ENCODE measurements at regions not wholly inside any gene's neighbourhood (a gene's known extent, or its start where the extent isn't known, plus 50 kb on each side); places are given as distances from the start of the nearest gene placed in this dataset.

- peaks cover 7% of the 10 kb centered on the region for H3K27me3 Mint-ChIP-seq
- no peaks in the 10 kb centered on the region for H3K9me3 Mint-ChIP-seq
- H3K27ac Mint-ChIP-seq: no peak overlapping the region
- no peak for ATAC-seq
- no peak overlapping the region for H3K4me3 Mint-ChIP-seq
- H3K4me1 Mint-ChIP-seq: no peaks in the 10 kb centered on the region
- DNase-seq: no peak
Measured at GRCh38 chr3:102529452-102529851, 94.6 kb downstream of the ZPLD1 start.

- Mint-ChIP-seq H3K9me3 (no peaks in the 10 kb centered on the region), H3K27me3 (no peaks in the 10 kb centered on the region), H3K4me3 (no peak overlapping the region), H3K4me1 (no peaks in the 10 kb centered on the region), H3K27ac (no peak overlapping the region)
- DNase-seq (no peak), ATAC-seq (no peak)
Measured at GRCh38 chr3:102530415-102531181, 95.8 kb downstream of the ZPLD1 start.

DNA sequence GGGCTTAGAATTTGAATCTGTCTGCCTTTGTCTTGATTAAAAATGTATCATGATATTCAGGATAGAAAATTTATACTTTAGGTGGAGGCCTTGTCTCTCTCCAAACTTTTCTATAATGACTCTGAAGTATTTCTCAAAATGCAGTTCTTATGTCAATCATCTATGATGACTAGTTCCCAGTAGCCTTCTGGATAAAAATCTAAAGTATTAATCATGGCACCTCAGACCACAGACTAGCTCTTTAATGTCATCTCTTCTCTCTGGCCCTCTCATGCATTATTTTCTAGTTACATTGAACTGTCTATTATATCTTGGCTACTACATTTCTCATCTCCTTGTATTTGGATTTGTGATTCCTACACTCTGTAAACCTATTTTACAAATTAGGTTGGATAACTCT lies 96.9 kb downstream of the ZPLD1 start:
- Mint-ChIP-seq H3K4me1 (no peaks in the 10 kb centered on the region), H3K4me3 (no peak overlapping the region), H3K27me3 (no peaks in the 10 kb centered on the region), H3K9me3 (no peaks in the 10 kb centered on the region), H3K27ac (no peak overlapping the region)
- DNase-seq (no peak), ATAC-seq (no peak)

DNA sequence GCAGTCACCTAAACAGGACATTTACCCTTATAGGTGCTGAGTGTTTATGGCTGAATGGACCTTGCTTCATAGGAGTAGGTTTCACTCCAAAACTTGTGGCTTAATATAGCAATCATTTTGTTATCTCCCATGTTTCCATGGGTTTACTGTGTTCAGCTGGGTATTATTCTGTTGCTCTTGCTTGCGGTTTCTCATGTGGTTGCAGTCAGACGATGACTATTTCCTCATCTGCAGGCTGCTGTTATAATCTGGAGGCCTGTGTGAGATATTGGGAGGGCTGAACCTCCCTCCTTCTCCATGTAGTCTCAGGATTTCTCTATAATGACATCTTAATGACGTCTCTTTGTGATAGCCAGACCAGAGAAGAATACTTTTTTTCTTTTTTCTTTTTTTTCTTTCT lies 98.1 kb downstream of the ZPLD1 start:
- Mint-ChIP-seq H3K4me3 (no peak overlapping the region), H3K27me3 (no peaks in the 10 kb centered on the region), H3K4me1 (no peaks in the 10 kb centered on the region), H3K27ac (no peak overlapping the region), H3K9me3 (no peaks in the 10 kb centered on the region)
- ATAC-seq (peak; percentile 79), DNase-seq (no peak)

DNA sequence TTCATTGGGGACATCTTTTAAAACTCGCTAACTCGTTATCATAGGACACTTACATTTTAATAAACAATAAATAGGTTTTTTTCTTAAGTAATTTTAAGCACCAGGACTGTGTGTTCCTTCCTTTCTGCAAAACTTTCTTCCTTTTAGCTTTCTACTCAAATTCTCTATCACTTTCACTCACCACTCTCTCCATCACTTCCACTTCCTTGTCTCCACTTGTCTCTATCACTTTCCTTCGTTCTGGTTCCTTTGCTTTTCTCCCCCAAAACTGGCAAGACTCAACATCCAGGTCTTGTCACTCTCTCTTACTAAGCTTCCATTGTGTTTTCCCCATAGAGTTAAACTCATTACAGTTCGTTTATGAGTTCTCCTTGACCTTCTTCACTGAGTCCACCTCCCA lies 99.0 kb downstream of the ZPLD1 start:
- H3K9me3 Mint-ChIP-seq: no peaks in the 10 kb centered on the region

GRCh38 chr3:102536456-102536855 lies 101.6 kb downstream of the ZPLD1 start:
- ATAC-seq (peak; percentile 43), DNase-seq (no peak)
- no peaks in the 10 kb centered on the region for H3K4me1 Mint-ChIP-seq
- no peak overlapping the region for H3K27ac Mint-ChIP-seq
- H3K27me3 Mint-ChIP-seq: peaks cover 6% of the 10 kb centered on the region
- no peaks in the 10 kb centered on the region for H3K9me3 Mint-ChIP-seq
- H3K4me3 Mint-ChIP-seq: no peak overlapping the region

More for the DNA sequence above, 99.0 kb downstream of the ZPLD1 start:
- ATAC-seq (no peak), DNase-seq (no peak)
- Mint-ChIP-seq H3K4me1 (no peaks in the 10 kb centered on the region), H3K27me3 (no peaks in the 10 kb centered on the region), H3K4me3 (no peak overlapping the region), H3K27ac (no peak overlapping the region)

DNA sequence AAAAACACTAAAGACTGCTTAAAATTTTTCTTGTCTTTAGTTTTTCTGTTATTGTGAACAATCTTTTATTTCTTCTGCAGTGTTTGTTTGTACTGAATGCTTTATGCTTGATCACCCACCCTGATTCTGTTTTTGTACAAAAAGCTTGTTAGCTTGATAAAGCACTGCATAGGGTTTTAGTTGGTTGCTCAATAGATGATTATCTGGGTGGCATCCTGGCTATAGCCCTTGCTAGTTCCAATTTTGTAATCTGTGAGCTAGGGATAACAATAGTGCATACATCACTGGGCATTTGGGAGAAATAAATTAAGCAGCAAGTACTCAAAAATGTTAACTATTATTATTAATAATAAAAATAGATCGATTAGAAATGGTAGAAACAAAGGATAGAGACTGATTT lies 102.3 kb downstream of the ZPLD1 start:
- DNase-seq (no peak), ATAC-seq (no peak)
- Mint-ChIP-seq H3K4me1 (no peaks in the 10 kb centered on the region), H3K27ac (no peak overlapping the region), H3K4me3 (no peak overlapping the region), H3K27me3 (peaks cover 13% of the 10 kb centered on the region), H3K9me3 (no peaks in the 10 kb centered on the region)

DNA sequence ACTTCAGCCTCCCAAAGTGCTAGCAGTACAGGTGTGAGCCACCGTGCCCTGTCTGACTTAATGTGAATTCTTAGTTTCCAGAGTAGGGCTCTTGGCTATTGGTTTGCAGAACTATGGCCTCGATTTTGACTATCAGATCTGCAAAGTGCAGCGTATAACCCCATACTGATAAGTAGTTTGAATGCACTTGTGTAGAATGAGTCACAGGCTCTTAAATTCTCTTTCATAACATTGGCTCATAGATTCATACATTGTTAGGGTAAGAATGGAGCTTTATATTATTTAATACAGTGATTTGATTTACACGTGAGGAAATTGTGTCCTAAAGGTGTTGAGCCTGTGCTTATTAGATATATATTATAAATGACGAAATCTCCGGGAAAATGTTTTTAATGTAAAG lies 109.9 kb downstream of the ZPLD1 start:
- no peaks in the 10 kb centered on the region for H3K9me3 Mint-ChIP-seq
- ATAC-seq (no peak), DNase-seq (no peak)
- peaks cover 16% of the 10 kb centered on the region for H3K27me3 Mint-ChIP-seq
- no peak overlapping the region for H3K27ac Mint-ChIP-seq
- no peak overlapping the region for H3K4me3 Mint-ChIP-seq
- no peaks in the 10 kb centered on the region for H3K4me1 Mint-ChIP-seq

DNA sequence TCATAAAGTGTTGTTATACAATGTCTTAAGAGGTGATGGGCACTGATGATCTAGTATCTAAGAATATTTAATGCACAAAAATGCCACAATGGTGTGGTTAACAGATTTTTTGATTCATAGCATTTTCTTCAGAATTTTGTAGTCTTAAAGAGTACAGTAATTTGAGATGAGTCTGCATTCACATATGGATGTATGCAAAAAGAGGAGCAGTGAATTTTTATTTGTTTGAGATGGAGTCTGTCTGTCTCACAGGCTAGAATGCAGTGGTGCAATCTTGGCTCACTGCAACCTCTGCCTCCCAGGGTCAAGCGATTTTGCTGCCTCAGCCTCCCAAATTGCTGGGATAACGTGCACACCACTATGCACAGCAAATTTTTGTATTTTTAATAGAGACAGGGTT lies 110.5 kb downstream of the ZPLD1 start:
- Mint-ChIP-seq H3K9me3 (no peaks in the 10 kb centered on the region), H3K4me1 (no peaks in the 10 kb centered on the region), H3K4me3 (no peak overlapping the region), H3K27me3 (peaks cover 16% of the 10 kb centered on the region), H3K27ac (no peak overlapping the region)
- ATAC-seq (no peak), DNase-seq (no peak)

DNA sequence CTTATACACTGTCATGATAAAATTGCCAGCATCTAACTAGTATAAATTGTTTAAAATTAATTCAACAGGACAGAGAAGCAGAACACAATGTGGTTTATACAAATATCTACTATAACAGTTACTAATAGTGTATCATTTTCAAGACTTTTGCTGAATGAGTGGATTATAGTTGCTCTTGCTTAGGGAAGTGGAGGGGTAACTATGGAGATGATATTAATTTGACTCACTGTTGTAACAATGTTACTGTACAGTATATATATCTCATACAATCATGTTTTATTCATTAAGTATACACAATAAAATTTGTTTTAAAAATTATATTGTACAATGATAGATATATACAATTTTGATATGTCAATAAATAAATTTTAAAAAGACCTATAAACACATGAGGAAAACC lies 119.1 kb downstream of the ZPLD1 start:
- no peaks in the 10 kb centered on the region for H3K4me1 Mint-ChIP-seq
- DNase-seq (no peak), ATAC-seq (no peak)

DNA sequence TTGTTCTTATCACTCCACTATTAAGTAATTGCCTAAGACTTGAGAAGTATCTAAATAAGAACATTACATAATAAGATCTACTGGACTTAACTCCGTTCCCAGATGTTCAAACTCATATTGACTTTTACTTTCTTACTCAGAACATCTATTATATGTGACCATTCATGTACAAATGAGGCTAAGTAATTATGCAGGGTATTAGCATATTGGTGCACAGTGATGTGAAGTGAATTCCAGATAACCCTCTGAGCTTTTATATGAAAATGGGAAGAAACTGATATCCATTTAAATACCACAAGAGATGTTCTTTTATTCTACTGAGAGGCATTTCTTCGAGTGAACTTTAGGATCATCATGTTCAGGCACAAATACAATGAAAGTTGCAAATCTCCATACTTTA lies 135.7 kb downstream of the ZPLD1 start:
- Mint-ChIP-seq H3K27ac (no peak overlapping the region), H3K27me3 (no peaks in the 10 kb centered on the region), H3K4me1 (no peaks in the 10 kb centered on the region), H3K9me3 (peaks cover 0 to 2% of the 10 kb centered on the region in 2 donors), H3K4me3 (no peak overlapping the region)
- no peak for ATAC-seq
- no peak for DNase-seq

More for the DNA sequence above, 119.1 kb downstream of the ZPLD1 start:
- no peak overlapping the region for H3K27ac Mint-ChIP-seq
- H3K27me3 Mint-ChIP-seq: peaks cover 7% of the 10 kb centered on the region
- H3K9me3 Mint-ChIP-seq: no peaks in the 10 kb centered on the region
- no peak overlapping the region for H3K4me3 Mint-ChIP-seq

- Mint-ChIP-seq H3K4me1 (no peaks in the 10 kb centered on the region), H3K27me3 (no peaks in the 10 kb centered on the region), H3K27ac (no peak overlapping the region), H3K4me3 (no peak overlapping the region), H3K9me3 (no peaks in the 10 kb centered on the region)
- ATAC-seq (no peak), DNase-seq (no peak)
Measured at GRCh38 chr3:102571006-102571405, 136.2 kb downstream of the ZPLD1 start.

DNA sequence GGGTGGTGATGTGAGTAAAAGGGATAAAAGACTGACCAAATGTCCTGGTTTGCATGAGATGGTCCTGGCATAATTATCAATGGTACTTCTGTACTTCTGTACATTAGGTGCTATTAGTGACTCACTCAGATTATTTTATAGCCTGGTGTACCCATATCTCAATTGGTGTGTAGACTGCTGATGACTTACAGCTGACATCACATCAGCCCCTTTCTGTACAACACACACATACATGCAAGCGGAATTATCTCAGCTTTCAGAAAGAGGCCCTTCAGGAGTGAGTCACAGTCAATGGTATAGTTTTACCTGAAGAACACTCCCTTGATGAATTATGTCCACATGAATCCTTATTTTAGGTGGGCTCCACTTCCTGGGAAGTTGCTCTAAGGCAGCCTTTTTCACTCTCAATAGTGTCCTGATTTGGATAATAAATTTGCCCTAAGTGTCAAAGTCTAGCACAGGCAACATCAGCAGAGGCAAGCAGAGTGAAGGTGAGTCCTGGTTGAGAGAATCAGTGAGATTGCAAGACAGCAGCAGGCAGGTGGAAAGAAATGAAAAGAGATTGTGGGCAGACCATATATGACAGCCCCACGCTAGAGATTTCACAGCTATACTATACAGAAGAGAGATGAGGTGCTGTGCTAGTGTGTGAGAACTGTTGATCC lies 137.0 kb downstream of the ZPLD1 start:
- Mint-ChIP-seq H3K27ac (no peak overlapping the region), H3K4me3 (no peak overlapping the region), H3K4me1 (no peaks in the 10 kb centered on the region), H3K27me3 (no peaks in the 10 kb centered on the region), H3K9me3 (no peaks in the 10 kb centered on the region)
- DNase-seq (no peak), ATAC-seq (no peak)

- Mint-ChIP-seq H3K4me3 (no peak overlapping the region), H3K4me1 (no peaks in the 10 kb centered on the region), H3K27ac (no peak overlapping the region), H3K9me3 (no peaks in the 10 kb centered on the region), H3K27me3 (no peaks in the 10 kb centered on the region)
- DNase-seq: no peak
- ATAC-seq: no peak
Measured at GRCh38 chr3:102573483-102574028, 138.7 kb downstream of the ZPLD1 start.

GRCh38 chr3:102574355-102574754 lies 139.5 kb downstream of the ZPLD1 start:
- H3K9me3 Mint-ChIP-seq: no peaks in the 10 kb centered on the region
- no peaks in the 10 kb centered on the region for H3K27me3 Mint-ChIP-seq
- no peaks in the 10 kb centered on the region for H3K4me1 Mint-ChIP-seq
- DNase-seq (no peak), ATAC-seq (no peak)
- H3K4me3 Mint-ChIP-seq: no peak overlapping the region
- no peak overlapping the region for H3K27ac Mint-ChIP-seq

GRCh38 chr3:102576651-102577050 lies 141.8 kb downstream of the ZPLD1 start:
- Mint-ChIP-seq H3K9me3 (no peaks in the 10 kb centered on the region), H3K4me1 (no peaks in the 10 kb centered on the region), H3K27me3 (no peaks in the 10 kb centered on the region), H3K4me3 (no peak overlapping the region), H3K27ac (no peak overlapping the region)
- ATAC-seq: no peak
- no peak for DNase-seq
